COLO668 (cell line): ENCODE measurements at regions not wholly inside any gene's neighbourhood (a gene's known extent, or its start where the extent isn't known, plus 50 kb on each side); places are given as distances from the start of the nearest gene placed in this dataset.
"Not testable (repeated sequence)": the region's sequence is repeated elsewhere in the genome, so short reads cannot be mapped to it uniquely, and the experiment has no call there.

ENCODE experiments used
- DNase-seq: peaks from one replicate; lab custom pipeline; 2025; ENCODE audit not compliant: unreplicated experiment; lab: John Stamatoyannopoulos, UW

DNA sequence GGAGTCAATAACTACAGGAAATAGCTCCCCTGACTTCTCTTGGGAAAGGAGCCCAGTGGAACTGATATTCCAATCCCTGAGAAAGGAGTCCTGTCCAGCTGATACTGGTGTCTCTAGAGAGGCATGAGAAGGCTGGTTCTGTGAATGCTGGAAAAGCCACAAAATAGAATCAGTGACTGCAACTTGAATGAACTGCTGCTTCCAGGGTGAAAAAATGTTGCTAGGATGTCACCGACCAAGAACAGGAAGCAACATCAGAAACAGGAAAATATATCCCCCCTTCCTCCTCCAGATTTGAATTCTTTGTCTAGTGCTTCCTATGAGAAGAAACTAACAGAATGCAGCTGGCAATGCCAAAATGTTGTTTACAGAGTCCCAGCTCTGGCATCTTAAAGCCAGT lies 269.3 kb upstream of the LYPLAL1 start:
- no peak for DNase-seq

DNA sequence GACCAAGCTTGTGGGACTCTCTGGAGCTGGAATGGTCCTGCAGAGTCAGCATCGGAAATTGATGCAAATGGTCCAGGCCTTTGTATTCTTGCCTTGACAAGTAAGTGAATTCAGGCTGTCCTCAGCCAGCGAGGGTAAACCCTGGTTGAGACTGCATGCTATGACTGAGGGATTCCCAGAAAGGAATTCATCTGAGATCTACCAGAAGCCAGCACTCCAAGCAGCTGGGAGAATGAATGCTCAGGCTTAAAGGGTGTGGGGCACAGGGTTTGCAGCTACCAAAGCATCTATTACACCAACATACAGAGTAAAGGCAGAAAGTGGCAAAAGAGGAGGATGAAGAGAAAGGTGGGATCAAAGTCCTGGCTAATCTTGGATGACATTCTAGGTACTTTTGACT lies 257.0 kb upstream of the LYPLAL1 start:
- no peak for DNase-seq

DNA sequence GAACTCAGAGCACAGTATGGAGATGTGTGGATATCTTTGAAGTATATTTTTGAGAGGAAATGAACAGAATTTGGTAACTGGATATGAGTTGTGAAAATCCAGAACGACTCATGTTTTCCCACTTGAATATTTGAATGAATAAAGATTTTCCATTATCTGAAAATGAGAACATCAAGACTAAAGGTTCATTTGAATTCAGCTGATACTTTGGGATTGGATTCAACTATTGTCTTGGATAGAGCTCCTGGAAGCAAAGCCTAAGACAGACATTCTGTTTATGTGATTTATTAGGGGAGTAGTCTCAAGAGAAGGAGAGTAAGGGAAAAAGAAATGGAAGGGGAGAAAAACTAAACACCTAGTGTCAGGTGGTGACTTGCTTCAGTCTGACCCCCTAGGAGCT lies 256.0 kb upstream of the LYPLAL1 start:
- DNase-seq = no peak

DNA sequence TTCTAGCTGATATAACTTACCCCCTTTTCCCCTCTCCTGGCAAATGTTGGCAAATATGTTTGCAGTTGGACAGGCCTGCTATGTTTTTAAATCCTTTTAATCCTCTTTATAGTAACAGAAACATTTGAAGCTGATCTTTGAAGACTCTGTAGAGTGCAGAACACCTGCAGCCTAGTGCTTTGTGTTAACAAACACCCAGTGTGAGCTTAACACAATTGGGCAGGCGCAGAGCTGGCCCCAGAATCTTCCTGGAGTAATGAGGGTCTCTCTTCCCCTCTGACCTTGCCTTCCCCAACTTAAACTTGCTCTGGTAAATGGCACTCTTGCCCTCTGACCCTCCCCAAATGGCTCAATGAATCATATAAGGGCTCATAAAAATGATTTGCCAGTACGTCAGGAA lies 247.9 kb upstream of the LYPLAL1 start:
- no peak for DNase-seq

DNA sequence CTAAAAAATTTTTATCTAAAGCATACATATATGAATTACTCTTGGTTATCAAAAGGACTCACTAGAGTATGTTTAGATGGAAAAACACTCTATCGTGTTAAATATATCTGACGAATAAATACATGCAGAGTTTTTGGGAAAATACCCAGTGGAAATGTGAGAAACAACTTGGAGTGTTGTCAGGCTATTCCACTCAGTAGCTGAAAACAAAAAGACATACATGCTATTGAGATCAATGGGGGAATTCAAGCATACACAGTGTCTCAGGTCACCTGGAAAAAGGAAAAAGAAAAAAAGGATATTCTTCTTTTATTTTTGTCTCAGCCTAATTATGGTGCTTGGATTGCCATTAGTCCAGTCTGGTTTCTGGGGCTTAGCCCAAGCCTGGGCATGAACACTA lies 247.0 kb upstream of the LYPLAL1 start:
- DNase-seq = no peak

DNA sequence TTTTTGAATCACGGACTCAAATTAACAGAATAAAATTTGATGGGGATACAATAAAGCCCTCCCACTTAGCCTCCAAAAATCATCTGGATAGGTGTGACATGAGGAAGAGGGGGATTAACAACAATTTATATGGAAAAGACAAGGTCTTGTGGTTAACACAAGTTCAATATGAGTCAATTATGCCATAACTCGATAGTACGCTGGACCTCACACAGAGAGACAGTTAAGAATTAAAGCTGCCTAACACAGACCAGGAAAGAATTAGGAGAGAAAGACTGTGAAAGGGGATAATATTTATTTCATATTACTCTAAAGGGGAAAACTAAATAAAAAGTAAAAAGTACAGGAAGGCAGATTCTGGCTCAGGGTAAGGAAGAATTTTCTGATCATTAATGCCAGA lies 243.7 kb upstream of the LYPLAL1 start:
- DNase-seq = no peak

DNA sequence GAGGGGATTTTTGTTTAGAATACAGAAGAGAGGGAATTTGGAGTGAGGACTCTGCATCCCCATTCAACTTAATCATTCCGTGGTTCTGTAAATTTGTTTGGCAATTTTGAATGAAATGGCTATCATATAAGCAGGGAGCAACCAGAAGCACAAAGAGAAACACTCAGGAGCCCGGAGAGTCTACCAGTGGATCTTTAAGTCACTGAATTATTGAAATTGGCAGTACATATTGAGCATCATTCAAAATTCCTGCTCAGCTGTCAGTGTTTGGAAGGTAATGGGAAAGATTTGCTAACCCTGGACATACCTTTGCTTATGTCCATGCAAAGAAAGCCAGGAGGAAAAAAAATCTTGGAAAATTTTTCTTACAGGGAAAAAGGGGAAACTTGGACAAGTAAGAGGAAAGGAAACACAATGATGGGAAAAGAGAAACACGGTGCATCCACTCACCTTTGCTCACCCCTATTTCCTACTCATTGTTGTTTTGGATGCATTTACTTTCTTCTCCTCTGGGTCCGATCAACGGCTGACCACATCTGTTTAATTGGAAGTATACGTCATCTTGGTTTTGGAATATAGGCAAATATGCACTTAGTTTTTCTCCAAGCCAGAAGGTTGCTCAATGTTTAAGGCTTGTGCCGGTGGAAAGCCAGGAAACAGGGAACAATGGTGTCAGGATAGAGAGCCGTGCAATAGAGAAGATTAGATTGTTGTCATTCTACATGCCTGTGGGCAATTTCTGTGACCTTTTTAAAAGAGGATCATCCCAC lies 243.0 kb upstream of the LYPLAL1 start:
- no peak for DNase-seq

DNA sequence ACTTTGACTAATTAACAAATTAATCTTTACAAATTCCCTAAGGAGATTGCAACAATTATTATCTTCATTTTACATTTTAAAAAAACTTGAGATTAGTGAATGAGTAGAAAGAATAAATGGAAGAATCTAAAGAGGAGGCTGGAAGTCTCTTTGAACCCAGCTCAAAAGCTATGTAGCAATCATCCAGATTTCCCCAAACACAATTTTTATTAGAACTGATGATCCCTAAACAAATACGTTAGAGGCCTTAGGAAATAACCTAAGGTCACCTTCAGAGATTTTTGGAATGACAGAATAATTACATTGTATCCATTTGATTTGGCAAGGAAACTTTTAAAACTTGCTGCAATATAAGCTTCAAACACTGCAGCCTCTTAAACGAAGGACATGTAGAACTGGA lies 242.4 kb upstream of the LYPLAL1 start:
- DNase-seq = no peak

DNA sequence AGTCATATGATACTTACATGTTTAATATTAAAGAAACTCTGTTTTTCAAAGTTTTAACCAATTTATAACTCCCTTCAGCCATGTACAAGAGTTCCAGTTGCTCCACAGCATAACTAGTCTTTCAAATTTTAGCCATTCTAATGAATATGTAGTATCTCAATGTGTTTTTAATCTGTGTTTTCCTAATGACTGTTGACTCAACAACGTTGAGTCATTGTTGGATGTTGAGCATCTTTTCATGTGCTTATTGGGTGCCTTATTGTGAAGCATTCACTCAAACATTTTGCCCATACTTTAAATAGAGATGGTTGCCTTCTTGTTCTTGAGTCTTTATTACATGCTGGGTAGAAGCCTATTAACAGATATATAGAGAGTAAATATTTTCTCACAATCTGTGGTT lies 240.2 kb upstream of the LYPLAL1 start:
- DNase-seq = no peak

DNA sequence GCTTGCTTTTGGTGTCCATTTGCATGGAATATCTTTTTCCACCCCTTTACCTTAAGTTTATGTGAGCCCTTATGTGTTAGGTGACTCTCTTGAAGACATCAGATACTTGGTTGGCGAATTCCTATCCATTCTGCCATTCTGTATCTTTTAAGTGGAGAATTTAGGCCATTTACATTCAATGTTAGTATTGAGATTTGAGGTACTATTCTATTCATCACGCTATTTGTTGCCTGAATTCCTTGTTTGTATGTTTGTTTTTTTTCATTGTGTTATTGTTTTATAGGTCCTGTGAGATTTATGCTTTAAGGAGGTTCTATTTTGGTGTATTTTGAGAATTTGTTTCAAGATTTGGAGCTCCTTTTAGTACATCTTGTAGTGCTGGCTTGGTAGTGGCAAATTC lies 238.3 kb upstream of the LYPLAL1 start:
- DNase-seq = not testable (repeated sequence)

DNA sequence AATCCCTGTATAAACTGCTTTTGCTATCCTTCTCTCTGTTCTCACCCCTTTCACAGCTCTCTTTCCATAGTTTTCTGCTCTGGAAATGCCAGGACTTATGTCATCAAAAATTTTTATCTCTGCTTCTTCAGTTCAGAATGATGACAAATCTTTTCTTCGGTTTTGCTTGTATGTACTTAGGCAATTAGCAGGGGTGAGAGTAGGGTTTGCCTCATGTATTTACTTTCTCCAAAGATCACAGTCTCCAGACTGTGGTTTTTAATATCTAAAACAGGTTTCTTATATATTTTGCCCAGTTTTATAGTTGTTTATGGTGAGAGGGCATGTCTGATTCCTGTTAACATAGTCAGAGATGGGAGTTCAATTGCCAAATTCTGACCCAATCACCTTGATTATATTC lies 235.4 kb upstream of the LYPLAL1 start:
- DNase-seq = no peak

DNA sequence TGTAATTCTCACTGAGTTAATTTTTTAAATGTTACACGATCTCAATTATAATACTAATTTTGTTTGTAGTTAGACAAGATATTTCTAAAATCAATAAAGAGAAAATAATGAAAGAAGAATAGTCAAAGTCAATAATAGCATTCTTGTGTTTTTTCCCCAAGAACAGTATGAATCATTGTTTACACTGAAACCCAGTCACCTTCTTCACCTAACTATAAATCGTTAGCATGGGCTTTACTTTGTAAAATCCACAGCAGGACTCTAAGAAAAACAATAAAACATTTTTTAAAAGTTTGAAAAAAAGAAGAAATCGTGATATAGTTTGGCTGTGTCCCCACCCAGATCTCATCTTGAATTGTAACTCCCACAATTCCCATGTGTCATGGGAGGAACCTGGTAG lies 234.6 kb upstream of the LYPLAL1 start:
- DNase-seq = no peak

DNA sequence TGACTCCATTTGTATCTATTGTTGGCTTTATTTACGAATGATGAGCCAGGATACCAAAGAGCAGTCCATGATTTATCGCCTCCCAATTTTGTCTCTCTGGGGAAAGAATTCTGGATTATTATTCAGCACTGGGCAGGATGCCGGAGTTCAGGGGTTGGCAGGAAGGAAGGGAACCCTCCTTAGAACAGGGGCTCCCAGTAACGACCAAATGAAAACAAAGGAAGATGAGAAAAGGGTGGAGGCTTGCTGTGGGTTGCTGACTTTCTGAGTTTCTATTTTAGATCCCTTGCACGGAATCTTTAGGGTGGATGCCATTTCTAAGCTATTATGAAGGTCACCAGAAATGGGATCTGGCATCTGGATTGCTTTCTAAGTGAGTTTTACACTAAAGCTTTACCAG lies 231.2 kb upstream of the LYPLAL1 start:
- no peak for DNase-seq

DNA sequence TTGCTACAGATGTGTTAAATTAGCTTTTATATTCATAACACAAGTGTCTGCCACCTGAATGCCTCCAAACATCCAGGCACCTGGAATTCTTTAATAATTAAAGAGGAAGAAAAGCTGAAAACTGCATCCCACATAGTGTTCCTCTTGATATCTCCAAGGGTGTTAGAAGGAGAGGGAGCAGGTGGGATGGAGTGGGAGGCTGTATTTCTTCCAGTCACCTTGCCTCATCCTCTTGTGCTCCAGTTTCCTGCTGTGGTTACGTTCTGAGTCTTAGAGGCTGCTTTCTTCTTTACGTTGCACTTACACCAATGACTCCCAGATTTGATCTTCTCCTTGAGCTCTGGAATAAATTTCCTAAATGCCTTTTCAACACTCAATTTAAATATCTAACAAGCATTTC lies 230.3 kb upstream of the LYPLAL1 start:
- DNase-seq = no peak

DNA sequence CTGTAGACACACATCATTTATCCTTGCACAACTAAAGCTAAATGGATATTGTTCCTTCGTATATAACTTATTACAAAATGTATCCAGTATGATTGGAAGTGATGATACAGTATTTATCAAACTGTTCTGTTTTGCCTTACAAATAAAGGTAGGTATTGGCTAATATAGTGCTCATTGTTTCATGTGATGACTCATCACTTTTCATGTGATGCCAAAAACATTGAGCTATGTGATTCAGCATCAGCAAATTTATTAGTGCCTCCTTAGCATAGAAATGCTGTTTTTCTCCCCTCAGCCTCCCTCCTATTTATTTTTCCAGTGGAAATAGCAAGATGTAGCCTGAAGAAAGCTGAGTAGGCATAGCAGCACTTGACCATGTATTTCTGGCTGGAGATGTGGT lies 228.6 kb upstream of the LYPLAL1 start:
- no peak for DNase-seq

DNA sequence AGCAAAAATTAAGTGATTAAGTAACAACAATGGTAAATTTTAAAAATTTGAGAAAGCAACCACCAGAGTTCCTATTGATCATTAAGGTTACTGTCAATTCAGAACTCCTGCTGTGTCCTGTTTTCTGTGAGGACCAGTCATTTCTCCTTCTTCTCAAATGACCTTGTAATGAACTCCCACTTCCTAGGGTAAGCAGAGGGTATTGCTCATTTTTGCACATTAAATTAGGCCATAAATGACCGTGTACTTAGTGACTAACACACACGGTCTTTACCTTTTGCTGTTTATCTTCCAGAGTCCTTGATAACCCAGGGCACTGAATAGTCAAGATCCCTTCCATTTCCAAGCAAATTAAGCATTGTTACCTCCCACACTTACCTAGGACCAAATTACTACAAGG lies 227.5 kb upstream of the LYPLAL1 start:
- DNase-seq = no peak

DNA sequence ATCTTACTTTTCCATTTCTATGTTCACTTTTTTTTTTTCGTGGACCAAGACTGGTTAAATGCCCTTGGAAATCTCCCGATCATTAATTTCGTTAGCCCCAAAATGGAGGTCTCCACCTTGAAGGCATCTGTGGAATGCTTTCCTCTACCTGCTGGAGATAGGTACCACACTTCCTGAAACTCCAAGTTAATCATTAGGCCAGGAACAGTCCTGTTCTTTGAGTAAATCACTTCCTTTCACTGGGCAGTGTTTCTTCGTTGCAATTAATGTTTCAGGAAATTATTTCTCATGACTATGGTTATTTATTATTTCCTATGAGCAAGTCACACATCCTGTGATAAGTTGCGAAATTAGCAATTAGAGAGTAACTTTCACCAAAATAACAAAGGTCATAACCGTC lies 225.2 kb upstream of the LYPLAL1 start:
- DNase-seq = no peak

DNA sequence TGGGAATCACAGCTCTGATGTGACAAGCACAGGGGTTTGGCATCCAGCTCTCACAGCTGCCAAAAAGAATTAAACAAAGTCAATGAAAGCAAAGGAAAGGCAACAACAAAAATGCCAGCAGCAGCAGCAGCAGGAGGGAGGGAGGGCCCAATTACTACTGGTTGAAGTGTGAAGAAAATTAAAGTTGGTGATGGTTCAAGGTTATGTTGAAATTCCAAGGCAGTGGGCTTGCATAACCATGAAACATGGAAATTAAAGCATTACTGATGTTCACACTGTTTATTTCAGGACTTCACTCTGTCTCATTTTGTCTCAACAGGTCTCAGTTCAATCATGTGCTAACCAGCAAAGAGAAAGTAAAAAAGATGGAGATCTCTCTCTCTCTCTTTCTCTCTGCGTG lies 220.3 kb upstream of the LYPLAL1 start:
- no peak for DNase-seq

DNA sequence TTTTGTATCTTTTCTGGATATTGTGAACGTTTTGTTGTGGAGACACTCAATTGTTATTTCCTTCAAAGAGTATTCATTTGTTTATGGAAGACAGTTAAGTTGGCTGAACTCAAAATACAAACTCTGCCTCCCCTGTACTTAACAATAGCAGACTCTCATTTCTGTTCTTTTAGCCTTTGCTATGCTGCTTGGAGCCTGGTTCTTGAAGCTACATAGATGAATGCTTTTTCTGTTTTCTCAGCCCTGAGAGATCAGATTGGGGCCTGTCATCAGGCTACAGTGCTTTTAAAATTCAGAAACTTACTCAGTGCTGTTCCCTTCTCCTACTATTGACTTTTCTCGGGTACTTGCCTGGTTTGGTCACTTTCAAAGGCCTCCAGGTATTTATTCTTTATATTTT lies 215.7 kb upstream of the LYPLAL1 start:
- no peak for DNase-seq

DNA sequence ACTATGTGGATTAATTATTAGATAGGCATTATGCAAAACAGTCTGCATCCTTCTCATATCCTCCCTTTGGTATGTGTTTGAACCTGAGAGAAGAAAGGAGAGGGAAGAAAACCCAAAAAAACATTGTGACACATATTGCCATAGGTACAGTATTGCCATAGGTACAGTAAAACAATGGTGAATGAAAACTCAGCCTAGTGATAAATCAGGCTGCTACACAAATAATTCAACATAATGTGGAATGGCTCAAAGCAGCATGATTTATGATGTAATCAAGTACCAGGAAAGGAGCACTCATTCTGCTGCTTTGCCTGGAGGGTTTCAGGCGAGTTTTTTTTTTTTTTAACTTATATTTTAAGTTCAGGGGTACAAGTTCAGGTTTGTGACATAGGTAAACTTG lies 213.9 kb upstream of the LYPLAL1 start:
- no peak for DNase-seq

DNA sequence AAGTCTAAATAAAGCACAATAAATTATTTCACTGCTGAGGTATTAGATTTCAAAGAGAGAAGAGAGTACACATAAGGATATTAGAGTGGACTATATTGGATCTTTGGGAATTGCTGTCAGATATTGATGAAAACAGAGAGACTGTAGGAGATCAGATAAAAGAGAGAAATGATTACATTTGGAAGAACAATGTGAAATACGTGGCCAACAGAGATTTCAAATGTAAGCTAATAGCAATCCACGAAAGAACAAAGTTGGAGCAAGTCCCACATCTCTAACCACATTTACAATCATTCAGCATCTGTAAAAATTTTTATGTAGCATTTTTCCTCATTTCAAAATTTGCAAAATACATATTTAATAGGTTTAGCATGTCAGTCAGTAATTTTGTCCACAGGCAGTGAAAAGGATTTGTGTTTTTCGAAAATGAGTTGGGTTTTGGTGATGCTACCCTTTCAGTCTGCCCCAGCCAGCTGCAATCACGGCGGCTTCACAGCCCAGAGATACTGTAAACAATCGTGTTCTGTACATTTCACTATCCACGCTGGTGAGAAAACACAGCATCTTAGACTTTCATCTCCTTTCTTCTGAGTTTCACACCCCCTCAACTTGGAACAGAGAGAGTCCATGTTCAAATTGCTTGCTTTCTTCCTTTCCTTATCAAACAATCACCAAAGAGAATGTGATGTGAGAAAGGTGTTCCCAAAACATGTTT lies 209.1 kb upstream of the LYPLAL1 start:
- no peak for DNase-seq

DNA sequence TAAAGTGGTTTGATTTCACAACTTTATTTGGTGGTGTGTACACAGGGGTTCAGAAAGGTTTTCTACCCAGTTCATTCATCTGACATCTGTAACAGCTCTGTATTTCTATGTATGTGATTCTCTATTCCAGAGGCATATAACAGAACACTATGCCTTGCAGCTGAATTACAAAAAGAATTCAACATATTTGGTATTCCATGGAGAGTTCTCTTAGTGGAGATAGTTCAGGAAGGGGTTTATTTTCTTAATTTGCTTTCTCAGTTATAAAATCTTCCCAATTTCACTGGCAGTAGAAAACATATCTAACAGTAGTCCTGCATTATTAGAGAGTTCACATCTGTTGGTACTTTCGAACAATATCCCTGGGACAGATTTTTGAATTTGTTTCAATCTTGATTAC lies 207.9 kb upstream of the LYPLAL1 start:
- no peak for DNase-seq

DNA sequence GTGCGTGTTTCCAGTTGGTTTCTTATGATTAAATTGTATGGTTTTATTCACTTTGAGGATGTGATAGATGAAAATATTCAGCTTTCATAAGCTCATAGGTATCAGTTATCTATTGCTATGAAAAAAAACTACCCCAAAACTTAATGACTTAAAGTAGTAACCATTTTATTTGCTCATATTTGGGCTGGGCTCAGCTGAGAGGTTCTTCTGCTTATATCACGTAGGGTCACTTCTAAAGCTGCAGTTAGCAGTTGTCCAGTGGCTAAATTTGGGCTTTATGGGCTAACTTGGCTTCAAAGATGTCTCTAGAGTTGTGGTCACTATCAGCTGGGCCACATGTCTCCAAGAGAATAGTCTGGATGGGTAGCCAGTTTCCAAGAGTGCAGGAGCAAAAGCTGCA lies 206.4 kb upstream of the LYPLAL1 start:
- DNase-seq = no peak
